Hepatocyte (in vitro differentiated cells): ENCODE measurements at regions not wholly inside any gene's neighbourhood (a gene's known extent, or its start where the extent isn't known, plus 50 kb on each side); places are given as distances from the start of the nearest gene placed in this dataset.

Experiments
- DNase-seq: peaks from one replicate; pipeline ENCODE4 v3.0.0-alpha.2; 2016; ENCODE audit warnings: low spot score
- H2AFZ ChIP-seq: fragments of 200-600 bp; sonication (generic); 2 replicates; pipeline ENCODE4 v1.6.0; 2016; ENCODE audit warnings: antibody characterized with exemption, mild to moderate bottlenecking
- H3K27ac ChIP-seq: fragments of 200-600 bp; sonication (generic); 2 replicates; pipeline ENCODE4 v1.5.1; 2016; ENCODE audit warnings: mild to moderate bottlenecking
- H3K27me3 ChIP-seq: fragments of 200-600 bp; sonication (generic); 2 replicates; pipeline ENCODE4 v1.6.1; 2016
- H3K36me3 ChIP-seq: fragments of 200-600 bp; sonication (generic); replicated peaks from 2 replicates; pipeline ENCODE4 v1.5.1; 2016; ENCODE audit warnings: low read depth; ENCODE audit not compliant: insufficient read depth
- H3K4me1 ChIP-seq: fragments of 200-600 bp; sonication (generic); 2 replicates; pipeline ENCODE4 v1.5.1; 2016; ENCODE audit warnings: mild to moderate bottlenecking, moderate library complexity; ENCODE audit not compliant: insufficient read depth
- H3K4me2 ChIP-seq: fragments of 200-600 bp; sonication (generic); 2 replicates; pipeline ENCODE4 v1.6.0; 2016
- H3K4me3 ChIP-seq: fragments of 200-600 bp; sonication (generic); 2 replicates; pipeline ENCODE4 v1.5.1; 2016; ENCODE audit warnings: mild to moderate bottlenecking
- H3K79me2 ChIP-seq: fragments of 200-600 bp; sonication (generic); 2 replicates; pipeline ENCODE4 v1.6.0; 2017; ENCODE audit warnings: mild to moderate bottlenecking
- H3K9me2 ChIP-seq: fragments of 200-600 bp; sonication (generic); replicated peaks from 2 replicates; pipeline ENCODE4 v1.6.0; 2017; ENCODE audit warnings: mild to moderate bottlenecking; ENCODE audit not compliant: insufficient read depth
- H3K9me3 ChIP-seq: fragments of 200-600 bp; sonication (generic); 2 replicates; pipeline ENCODE4 v1.5.1; 2016; ENCODE audit warnings: low read depth, mild to moderate bottlenecking
- H4K20me1 ChIP-seq: fragments of 200-600 bp; sonication (generic); 2 replicates; pipeline ENCODE4 v1.6.0; 2016; ENCODE audit warnings: mild to moderate bottlenecking; ENCODE audit not compliant: insufficient read depth, poor library complexity, severe bottlenecking
- CTCF ChIP-seq: fragments of 200-600 bp; sonication (generic); IDR thresholded peaks from 2 replicates; pipeline ENCODE4 v1.5.1; 2016; ENCODE audit warnings: antibody characterized with exemption, mild to moderate bottlenecking; ENCODE audit not compliant: poor library complexity
- EZH2 ChIP-seq: fragments of 200-600 bp; sonication (generic); IDR thresholded peaks from 2 replicates; pipeline ENCODE4 v1.6.1; 2016; ENCODE audit warnings: antibody characterized with exemption, mild to moderate bottlenecking, borderline replicate concordance
- EZH2phosphoT487 ChIP-seq: fragments of 200-600 bp; sonication (generic); IDR thresholded peaks from one replicate; pipeline ENCODE4 v1.6.1; 2018; ENCODE audit warnings: antibody characterized with exemption, mild to moderate bottlenecking, low read depth, moderate library complexity; ENCODE audit not compliant: unreplicated experiment, severe bottlenecking
- WGBS: methylation state at CpG from one replicate; pipeline ENCODE4 v1.1.6; 2016; ENCODE audit warnings: low lambda C conversion rate; ENCODE audit errors: missing lambda C conversion rate; 5-methylcytosine and 5-hydroxymethylcytosine counted together

GRCh38 chr11:87957961-87958360 lies 217.3 kb downstream of the RAB38 start:
- no peaks in the 10 kb centered on the region for H3K36me3 ChIP-seq
- no peak overlapping the region for H3K4me3 ChIP-seq
- H3K9me2 ChIP-seq, result no peaks in the 10 kb centered on the region
- no peak for DNase-seq
- no peaks in the 10 kb centered on the region for H3K4me1 ChIP-seq
- no peaks in the 10 kb centered on the region for H3K27me3 ChIP-seq
- WGBS, result 98% methylated on average over 4 of the region's 4 CpGs
- H3K27ac ChIP-seq, result no peak overlapping the region
- H3K9me3 ChIP-seq, result no peaks in the 10 kb centered on the region
- no peak for TF ChIP-seq CTCF
- no peak for TF ChIP-seq EZH2
- no peak for TF ChIP-seq EZH2phosphoT487
- H3K79me2 ChIP-seq, result no peaks in the 10 kb centered on the region
- H4K20me1 ChIP-seq, result no peaks in the 10 kb centered on the region
- no peak overlapping the region for H2AFZ ChIP-seq
- H3K4me2 ChIP-seq, result no peak overlapping the region

DNA sequence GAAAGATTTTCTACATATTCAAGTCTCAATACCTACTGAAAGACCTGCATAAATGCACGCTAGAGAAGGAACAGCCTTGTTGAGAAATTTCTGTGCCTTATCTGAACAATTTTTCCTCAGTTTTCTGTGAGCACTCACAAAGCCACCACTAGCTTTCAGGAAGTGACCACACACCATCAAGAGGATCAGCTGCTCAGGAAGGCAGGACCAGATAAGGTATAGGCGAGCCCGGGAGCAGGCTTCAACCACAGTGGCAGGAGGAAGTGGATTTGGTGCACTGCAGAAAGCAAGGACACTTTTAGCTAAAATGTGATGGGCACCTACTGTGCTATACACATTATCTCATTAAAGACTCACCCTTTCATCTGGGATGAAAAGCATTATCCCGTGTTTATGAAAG lies 220.8 kb downstream of the RAB38 start:
- DNase-seq, result no peak
- H3K4me1 ChIP-seq, result no peaks in the 10 kb centered on the region
- H3K36me3 ChIP-seq, result no peaks in the 10 kb centered on the region
- no peak overlapping the region for H3K4me2 ChIP-seq
- H3K4me3 ChIP-seq, result no peak overlapping the region
- no peaks in the 10 kb centered on the region for H3K9me2 ChIP-seq
- H3K9me3 ChIP-seq, result no peaks in the 10 kb centered on the region
- WGBS, result 76% methylated on average over 4 of the region's 4 CpGs
- no peak overlapping the region for H2AFZ ChIP-seq
- no peaks in the 10 kb centered on the region for H3K27me3 ChIP-seq
- H3K27ac ChIP-seq, result no peak overlapping the region
- H3K79me2 ChIP-seq, result no peaks in the 10 kb centered on the region
- no peak for TF ChIP-seq CTCF
- TF ChIP-seq EZH2, result no peak
- TF ChIP-seq EZH2phosphoT487, result no peak
- no peaks in the 10 kb centered on the region for H4K20me1 ChIP-seq

DNA sequence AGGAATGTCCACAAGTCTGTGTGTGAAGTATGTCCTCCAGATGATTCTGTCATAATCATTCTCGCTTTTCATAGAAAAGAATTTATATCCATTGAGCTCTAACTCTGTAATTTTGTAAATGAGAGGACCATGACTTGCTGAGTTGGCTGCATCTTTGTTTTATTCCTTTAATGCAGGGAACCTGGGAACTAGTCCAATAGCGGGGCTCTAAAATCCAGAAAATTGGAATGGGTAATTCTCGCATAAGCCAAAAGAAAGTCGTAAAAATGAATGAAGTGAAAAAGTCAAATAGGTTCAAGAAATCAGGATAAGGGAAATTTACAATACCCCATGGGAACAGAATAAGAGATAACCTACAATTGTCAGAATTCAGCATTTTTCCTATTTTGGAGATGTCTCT lies 232.5 kb downstream of the RAB38 start:
- H3K36me3 ChIP-seq, result no peaks in the 10 kb centered on the region
- WGBS, result 85% methylated on average over 4 of the region's 4 CpGs
- H3K79me2 ChIP-seq, result no peaks in the 10 kb centered on the region
- no peak overlapping the region for H3K4me2 ChIP-seq
- no peak overlapping the region for H3K4me3 ChIP-seq
- no peak for DNase-seq
- H3K27me3 ChIP-seq, result no peaks in the 10 kb centered on the region
- H4K20me1 ChIP-seq, result no peaks in the 10 kb centered on the region
- no peaks in the 10 kb centered on the region for H3K9me3 ChIP-seq
- H3K4me1 ChIP-seq, result no peaks in the 10 kb centered on the region
- TF ChIP-seq EZH2phosphoT487 (no peak), CTCF (no peak), EZH2 (no peak)
- H2AFZ ChIP-seq, result no peak overlapping the region
- H3K9me2 ChIP-seq, result no peaks in the 10 kb centered on the region
- H3K27ac ChIP-seq, result no peak overlapping the region

DNA sequence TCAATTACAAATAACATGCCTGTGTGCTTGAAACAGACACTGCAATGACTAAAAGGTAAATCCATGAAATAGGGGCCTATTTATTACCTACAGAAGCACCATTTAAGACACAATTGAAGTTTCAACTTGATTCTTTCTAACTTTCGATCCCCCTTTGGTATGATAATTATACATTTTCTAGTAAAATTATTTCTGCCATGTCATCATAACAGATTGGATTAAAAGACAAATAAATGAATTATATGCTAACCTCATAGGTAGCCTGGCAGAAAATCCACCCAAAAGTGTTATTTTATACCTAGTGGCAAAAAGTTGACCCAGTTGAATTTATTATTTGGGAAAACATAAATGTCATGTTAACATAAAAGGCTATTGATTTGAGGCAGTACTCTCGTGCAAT lies 241.1 kb downstream of the RAB38 start:
- WGBS, result 77% methylated on average over 2 of the region's 2 CpGs
- Histone ChIP-seq H3K36me3 (no peaks in the 10 kb centered on the region), H3K9me3 (no peaks in the 10 kb centered on the region), H3K4me3 (no peak overlapping the region), H3K27ac (no peak overlapping the region), H3K79me2 (no peaks in the 10 kb centered on the region), H3K9me2 (no peaks in the 10 kb centered on the region), H3K27me3 (no peaks in the 10 kb centered on the region), H2AFZ (no peak overlapping the region), H3K4me1 (no peaks in the 10 kb centered on the region), H4K20me1 (no peaks in the 10 kb centered on the region), H3K4me2 (no peak overlapping the region)
- TF ChIP-seq CTCF (no peak), EZH2phosphoT487 (no peak)
- DNase-seq, result no peak
